ENCODE measurements at regions not wholly inside any gene's neighbourhood (a gene's known extent, or its start where the extent isn't known, plus 50 kb on each side); places are given as distances from the start of the nearest gene placed in this dataset.

GRCh38 chr6:22878324-22878701, 308.9 kb downstream of the HDGFL1 start:
- TF ChIP-seq, protein P1, sequence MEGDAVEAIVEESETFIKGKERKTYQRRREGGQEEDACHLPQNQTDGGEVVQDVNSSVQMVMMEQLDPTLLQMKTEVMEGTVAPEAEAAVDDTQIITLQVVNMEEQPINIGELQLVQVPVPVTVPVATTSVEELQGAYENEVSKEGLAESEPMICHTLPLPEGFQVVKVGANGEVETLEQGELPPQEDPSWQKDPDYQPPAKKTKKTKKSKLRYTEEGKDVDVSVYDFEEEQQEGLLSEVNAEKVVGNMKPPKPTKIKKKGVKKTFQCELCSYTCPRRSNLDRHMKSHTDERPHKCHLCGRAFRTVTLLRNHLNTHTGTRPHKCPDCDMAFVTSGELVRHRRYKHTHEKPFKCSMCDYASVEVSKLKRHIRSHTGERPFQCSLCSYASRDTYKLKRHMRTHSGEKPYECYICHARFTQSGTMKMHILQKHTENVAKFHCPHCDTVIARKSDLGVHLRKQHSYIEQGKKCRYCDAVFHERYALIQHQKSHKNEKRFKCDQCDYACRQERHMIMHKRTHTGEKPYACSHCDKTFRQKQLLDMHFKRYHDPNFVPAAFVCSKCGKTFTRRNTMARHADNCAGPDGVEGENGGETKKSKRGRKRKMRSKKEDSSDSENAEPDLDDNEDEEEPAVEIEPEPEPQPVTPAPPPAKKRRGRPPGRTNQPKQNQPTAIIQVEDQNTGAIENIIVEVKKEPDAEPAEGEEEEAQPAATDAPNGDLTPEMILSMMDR (IDR thresholded peaks at IDR 0.05), result no peak
- TF ChIP-seq POLR2A (IDR thresholded peaks at IDR 0.05), result no peak

All from right lobe of liver (tissue), 4 donors.